GM12875 (cell line): ENCODE measurements at regions not wholly inside any gene's neighbourhood (a gene's known extent, or its start where the extent isn't known, plus 50 kb on each side); places are given as distances from the start of the nearest gene placed in this dataset.

Experiments
- H3K4me3 ChIP-seq: one replicate; pipeline ENCODE4 v1.5.1; 2011; ENCODE audit warnings: low read depth, low read length, control low read depth
- CTCF ChIP-seq: IDR thresholded peaks from 2 replicates; pipeline ENCODE4 v1.5.1; 2011; ENCODE audit warnings: low read depth, mild to moderate bottlenecking, control low read depth, inconsistent platforms, low read length, moderate library complexity, borderline replicate concordance; ENCODE audit not compliant: insufficient read depth

DNA sequence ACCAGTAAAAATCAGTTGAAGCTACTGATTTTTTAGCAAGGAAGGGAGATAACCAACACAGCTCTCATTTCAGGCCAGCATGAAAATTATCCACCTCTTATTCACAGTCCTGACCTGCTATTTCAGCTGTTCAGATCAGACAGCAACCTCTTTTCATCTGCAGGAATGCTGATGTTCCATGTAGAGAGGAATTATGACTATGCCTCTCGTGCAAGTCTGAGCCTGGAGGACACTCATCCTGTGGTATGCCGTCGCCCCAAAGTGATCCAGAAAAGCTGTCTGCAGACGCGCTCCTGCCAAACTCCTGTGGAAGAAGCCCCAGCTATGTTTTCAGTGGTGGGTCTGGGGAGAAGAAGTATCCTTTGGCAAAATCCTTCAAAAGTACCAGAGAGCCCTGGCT, 563.5 kb upstream of the SLITRK1 start:
- TF ChIP-seq CTCF = no peak
- H3K4me3 ChIP-seq = no peak overlapping the region

GRCh38 chr13:84443463-84443862, 561.2 kb upstream of the SLITRK1 start:
- TF ChIP-seq CTCF = no peak
- no peak overlapping the region for H3K4me3 ChIP-seq

GRCh38 chr13:84439108-84439507, 556.8 kb upstream of the SLITRK1 start:
- no peak for TF ChIP-seq CTCF
- H3K4me3 ChIP-seq = no peak overlapping the region

GRCh38 chr13:84433024-84433423, 550.8 kb upstream of the SLITRK1 start:
- no peak overlapping the region for H3K4me3 ChIP-seq
- no peak for TF ChIP-seq CTCF

GRCh38 chr13:84431646-84432045, 549.4 kb upstream of the SLITRK1 start:
- no peak overlapping the region for H3K4me3 ChIP-seq
- TF ChIP-seq CTCF = no peak

GRCh38 chr13:84430446-84430845, 548.2 kb upstream of the SLITRK1 start:
- TF ChIP-seq CTCF = no peak
- no peak overlapping the region for H3K4me3 ChIP-seq

DNA sequence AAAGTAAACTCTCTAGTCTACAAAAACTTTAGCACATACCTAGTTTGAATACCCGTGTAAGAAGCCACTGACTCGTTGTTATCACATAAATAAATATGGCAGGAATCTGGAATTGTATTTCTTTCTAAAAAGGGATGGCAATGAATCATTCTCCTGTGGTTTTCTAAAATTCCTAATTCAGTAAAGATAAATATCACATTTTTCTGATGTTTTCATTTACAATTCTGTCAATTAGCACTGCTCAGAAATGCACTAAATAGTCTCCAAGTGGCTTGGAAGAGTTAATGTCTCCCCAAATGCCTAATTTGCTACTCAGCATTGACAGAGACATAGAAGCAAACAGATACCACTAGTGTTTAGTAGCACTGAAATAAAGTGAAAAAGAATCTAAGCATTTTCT, 547.7 kb upstream of the SLITRK1 start:
- H3K4me3 ChIP-seq = no peak overlapping the region
- no peak for TF ChIP-seq CTCF
